Superior temporal gyrus (tissue), 1 donor: ENCODE measurements at regions not wholly inside any gene's neighbourhood (a gene's known extent, or its start where the extent isn't known, plus 50 kb on each side); places are given as distances from the start of the nearest gene placed in this dataset.

Experiments
- DNase-seq: peaks from one replicate; pipeline ENCODE4 v3.0.0-alpha.2; 2016; ENCODE audit errors: extremely low spot score

DNA sequence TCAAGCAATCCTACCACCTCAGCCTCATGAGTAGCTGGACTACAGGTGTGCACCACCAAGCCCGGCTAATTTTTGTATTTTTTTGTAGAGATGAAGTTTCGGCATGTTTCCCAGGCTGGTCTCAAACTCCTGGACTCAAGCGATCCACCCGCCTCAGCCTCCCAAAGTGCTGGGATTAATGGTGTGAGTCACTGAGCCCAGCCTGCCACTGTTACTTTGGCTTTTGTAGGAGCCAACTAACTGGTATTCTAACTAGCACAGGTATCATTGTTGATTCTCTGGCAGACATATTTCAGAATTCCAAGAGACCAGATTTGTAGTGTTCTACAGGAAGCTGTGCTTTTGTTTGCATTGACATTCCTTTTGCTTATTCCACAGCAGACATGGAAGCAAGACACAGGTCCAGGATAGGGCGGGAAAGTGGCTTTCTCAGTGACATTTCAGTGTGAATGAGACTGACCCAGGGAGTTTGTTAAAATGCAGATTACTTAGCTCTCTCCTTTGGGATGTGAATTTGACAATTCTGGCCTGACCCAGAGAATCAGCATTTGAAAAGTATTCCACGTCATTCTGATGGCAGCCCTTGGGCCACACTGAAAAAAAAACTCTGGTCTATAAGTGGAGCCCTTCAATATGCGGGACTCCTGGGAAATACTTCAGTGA, 52.2 kb upstream of the PAX6 start:
- DNase-seq: no peak

DNA sequence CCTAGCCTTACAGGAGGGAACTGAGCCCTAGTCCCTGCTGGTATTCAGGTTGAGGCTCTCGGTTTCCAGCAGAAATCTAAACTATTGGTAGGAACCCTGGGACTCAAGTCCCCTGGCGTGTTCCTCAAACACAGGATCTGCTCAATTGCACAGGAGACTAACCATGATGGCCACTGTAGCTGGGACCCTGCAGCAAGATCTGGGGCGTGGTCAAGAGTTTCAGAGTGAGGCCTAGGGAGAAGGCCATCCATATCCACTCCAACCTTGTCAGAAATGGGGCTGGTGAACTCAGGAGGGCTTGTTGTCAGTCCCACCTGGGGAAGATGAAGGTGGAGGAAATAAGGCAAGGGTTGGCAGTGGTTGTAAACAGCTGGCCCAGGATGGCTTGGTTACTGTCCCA, 49.9 kb upstream of the PAX6 start:
- no peak for DNase-seq
